HepG2 (cell line): ENCODE measurements at regions not wholly inside any gene's neighbourhood (a gene's known extent, or its start where the extent isn't known, plus 50 kb on each side); places are given as distances from the start of the nearest gene placed in this dataset.

ENCODE experiments used
- AHDC1 ChIP-seq: sonication (generic); formaldehyde crosslinking; IDR thresholded peaks from 2 replicates; pipeline ENCODE4 v1.5.1; 2020; ENCODE audit warnings: mild to moderate bottlenecking, missing genetic modification reagents, borderline replicate concordance
- ARID5B ChIP-seq: IDR thresholded peaks from 2 replicates; pipeline ENCODE4 v1.4.0; 2020; ENCODE audit warnings: mild to moderate bottlenecking, missing genetic modification reagents
- ATF3 ChIP-seq: sonication (generic); formaldehyde crosslinking; IDR thresholded peaks from 2 replicates; pipeline ENCODE4 v1.4.0; 2020; ENCODE audit warnings: missing genetic modification reagents
- ESRRA ChIP-seq: sonication (generic); formaldehyde crosslinking; IDR thresholded peaks from 2 replicates; pipeline ENCODE4 v1.5.1; 2020; ENCODE audit warnings: mild to moderate bottlenecking, low read depth, missing genetic modification reagents
- FOXA3 ChIP-seq: IDR thresholded peaks from 2 replicates; pipeline ENCODE4 v1.6.1; 2016; ENCODE audit warnings: missing genetic modification reagents, missing compliant biosample characterization
- HHEX ChIP-seq: IDR thresholded peaks from 2 replicates; pipeline ENCODE4 v1.6.1; 2016; ENCODE audit warnings: control low read depth
- SOX5 ChIP-seq: IDR thresholded peaks from 2 replicates; pipeline ENCODE4 v1.6.1; 2016; ENCODE audit warnings: borderline replicate concordance
- SSRP1 ChIP-seq: IDR thresholded peaks from 2 replicates; pipeline ENCODE4 v1.6.1; 2016; ENCODE audit warnings: control low read depth
- ZNF644 ChIP-seq: IDR thresholded peaks from 2 replicates; pipeline ENCODE4 v1.6.1; 2016; ENCODE audit warnings: low read depth
- ZNF75D ChIP-seq: sonication (generic); formaldehyde crosslinking; IDR thresholded peaks from 2 replicates; pipeline ENCODE4 v1.8.1; 2023; ENCODE audit warnings: missing genetic modification reagents, mild to moderate bottlenecking, borderline replicate concordance

DNA sequence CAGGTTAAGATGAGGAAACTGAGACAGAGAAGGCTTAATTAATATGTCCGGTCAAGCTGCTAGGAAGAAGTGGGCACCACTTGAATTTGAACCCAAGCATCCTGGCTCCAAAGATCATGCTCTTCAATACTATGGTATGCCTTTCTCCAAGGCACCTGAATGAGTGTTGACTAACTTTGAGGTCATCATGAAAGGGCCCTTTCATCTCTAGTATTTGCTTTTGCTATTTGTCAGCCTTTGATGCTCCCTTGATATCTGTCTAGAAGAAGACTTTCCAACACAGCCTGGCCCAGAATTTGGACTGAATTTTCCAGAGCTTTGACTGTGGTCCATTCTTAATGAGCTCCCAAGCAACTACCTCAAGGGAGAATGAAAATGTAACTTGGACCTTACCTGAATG lies 179.1 kb upstream of the DKK2 start (continued):
- TF ChIP-seq ATF3 (CRISPR knock-in tag) (0 out of 2 replicates have a peak, but pooled peaks have one; percentile 25), SSRP1 (CRISPR knock-in tag) (no peak), SOX5 (CRISPR knock-in tag) (peak; percentile 28; the same call in 1 of the 2 replicates), ZNF644 (CRISPR knock-in tag) (peak; percentile 84), ZNF75D (no peak), FOXA3 (CRISPR knock-in tag) (peak; percentile 54; the same call in 1 of the 2 replicates), ESRRA (no peak), HHEX (CRISPR knock-in tag) (peak; percentile 50; the same call in 1 of the 2 replicates), ARID5B (CRISPR knock-in tag) (peak; percentile 86), AHDC1 (CRISPR knock-in tag) (peak; percentile 38; the same call in 1 of the 2 replicates)
- TF ChIP-seq, all 625 proteins: peak for 29
